Smooth muscle cell (in vitro differentiated cells): ENCODE measurements at regions not wholly inside any gene's neighbourhood (a gene's known extent, or its start where the extent isn't known, plus 50 kb on each side); places are given as distances from the start of the nearest gene placed in this dataset.

Experiments used
- DNase-seq: peaks from one replicate; lab custom pipeline; 2025; ENCODE audit not compliant: unreplicated experiment; lab: John Stamatoyannopoulos, UW
- H2AFZ ChIP-seq: fragments of 200-600 bp; sonication (generic); 2 replicates; pipeline ENCODE4 v1.6.0; 2016; ENCODE audit warnings: antibody characterized with exemption, low read depth, mild to moderate bottlenecking
- H3F3A ChIP-seq: fragments of 200-600 bp; sonication (generic); 2 replicates; pipeline ENCODE4 v1.6.0; 2017; ENCODE audit warnings: antibody characterized with exemption, low read depth
- H3K27ac ChIP-seq: fragments of 200-600 bp; sonication (generic); 2 replicates; pipeline ENCODE4 v1.5.1; 2016; ENCODE audit warnings: low read depth, mild to moderate bottlenecking
- H3K27me3 ChIP-seq: fragments of 200-600 bp; sonication (generic); 2 replicates; pipeline ENCODE4 v1.6.1; 2016; ENCODE audit warnings: low read depth, mild to moderate bottlenecking
- H3K36me3 ChIP-seq: fragments of 200-600 bp; sonication (generic); 2 replicates; pipeline ENCODE4 v1.5.1; 2016; ENCODE audit warnings: low read depth
- H3K4me1 ChIP-seq: fragments of 200-600 bp; sonication (generic); 2 replicates; pipeline ENCODE4 v1.5.1; 2016; ENCODE audit warnings: low read depth
- H3K4me2 ChIP-seq: fragments of 200-600 bp; sonication (generic); 2 replicates; pipeline ENCODE4 v1.6.0; 2016; ENCODE audit warnings: mild to moderate bottlenecking
- H3K4me3 ChIP-seq: fragments of 200-600 bp; sonication (generic); 2 replicates; pipeline ENCODE4 v1.5.1; 2016; ENCODE audit warnings: mild to moderate bottlenecking
- H3K79me2 ChIP-seq: fragments of 200-600 bp; sonication (generic); 2 replicates; pipeline ENCODE4 v1.6.0; 2016; ENCODE audit warnings: low read depth, mild to moderate bottlenecking
- H3K9ac ChIP-seq: fragments of 200-600 bp; sonication (generic); 2 replicates; pipeline ENCODE4 v1.6.0; 2016; ENCODE audit warnings: low read depth
- H3K9me3 ChIP-seq: fragments of 200-600 bp; sonication (generic); replicated peaks from 2 replicates; pipeline ENCODE4 v1.5.1; 2016; ENCODE audit warnings: low read depth
- H4K20me1 ChIP-seq: fragments of 200-600 bp; sonication (generic); 2 replicates; pipeline ENCODE4 v1.6.0; 2016; ENCODE audit warnings: low read depth
- CTCF ChIP-seq: fragments of 200-600 bp; sonication (generic); IDR thresholded peaks from 2 replicates; pipeline ENCODE4 v1.5.1; 2017; ENCODE audit warnings: borderline replicate concordance, mild to moderate bottlenecking, antibody characterized with exemption; ENCODE audit not compliant: insufficient read depth, poor library complexity, severe bottlenecking
- WGBS: methylation state at CpG from one replicate; pipeline ENCODE4 v1.1.7; 2016; ENCODE audit warnings: low lambda C conversion rate; 5-methylcytosine and 5-hydroxymethylcytosine counted together

GRCh38 chr11:105229257-105229656, 89.7 kb upstream of the CARD18 start:
- no peaks in the 10 kb centered on the region for H4K20me1 ChIP-seq
- no peaks in the 10 kb centered on the region for H3F3A ChIP-seq
- no peak overlapping the region for H3K27ac ChIP-seq
- TF ChIP-seq CTCF, result no peak
- H3K27me3 ChIP-seq, result no peaks in the 10 kb centered on the region
- H3K9ac ChIP-seq, result no peak overlapping the region
- H3K4me3 ChIP-seq, result no peak overlapping the region
- H3K36me3 ChIP-seq, result no peaks in the 10 kb centered on the region
- no peaks in the 10 kb centered on the region for H3K9me3 ChIP-seq
- no peaks in the 10 kb centered on the region for H3K4me1 ChIP-seq
- H3K4me2 ChIP-seq, result no peak overlapping the region
- WGBS, result 85% methylated on average over 2 of the region's 2 CpGs
- DNase-seq, result no peak
- H3K79me2 ChIP-seq, result no peaks in the 10 kb centered on the region
- H2AFZ ChIP-seq, result no peak overlapping the region

GRCh38 chr11:105227363-105227762, 87.8 kb upstream of the CARD18 start:
- Histone ChIP-seq H3K27me3 (no peaks in the 10 kb centered on the region), H3K79me2 (no peaks in the 10 kb centered on the region), H2AFZ (no peak overlapping the region), H3K9me3 (no peaks in the 10 kb centered on the region), H3F3A (no peaks in the 10 kb centered on the region), H3K4me2 (no peak overlapping the region), H3K9ac (no peak overlapping the region), H3K4me3 (no peak overlapping the region), H3K27ac (no peak overlapping the region), H3K4me1 (no peaks in the 10 kb centered on the region), H3K36me3 (no peaks in the 10 kb centered on the region), H4K20me1 (no peaks in the 10 kb centered on the region)
- no peak for TF ChIP-seq CTCF
- DNase-seq, result no peak

DNA sequence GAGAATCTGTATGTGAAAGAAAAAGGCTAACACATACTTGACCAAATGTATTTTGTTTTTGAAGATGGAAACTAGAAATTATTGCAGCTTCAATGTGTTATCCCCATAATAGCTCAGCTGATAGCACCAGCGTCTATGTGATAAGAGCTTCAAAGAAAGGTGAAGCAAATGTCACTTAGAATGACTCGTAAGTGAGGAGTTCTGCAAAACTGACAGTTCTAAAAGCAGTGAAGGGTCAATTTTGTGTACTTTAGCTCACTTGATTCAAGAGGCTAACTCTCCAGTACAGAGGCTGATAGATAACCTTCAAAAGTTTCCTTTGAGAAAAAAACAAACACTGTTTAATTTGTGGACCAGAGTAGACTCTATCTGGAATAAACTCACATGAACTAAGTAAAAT, 87.2 kb upstream of the CARD18 start:
- Histone ChIP-seq H4K20me1 (no peaks in the 10 kb centered on the region), H3K27ac (no peak overlapping the region), H3F3A (no peaks in the 10 kb centered on the region), H3K4me1 (no peaks in the 10 kb centered on the region), H3K4me3 (no peak overlapping the region), H3K4me2 (no peak overlapping the region), H3K36me3 (no peaks in the 10 kb centered on the region), H2AFZ (no peak overlapping the region), H3K79me2 (no peaks in the 10 kb centered on the region), H3K9me3 (no peaks in the 10 kb centered on the region), H3K9ac (no peak overlapping the region), H3K27me3 (no peaks in the 10 kb centered on the region)
- no peak for TF ChIP-seq CTCF
- DNase-seq, result no peak
- WGBS, result 57% methylated on average over 2 of the region's 2 CpGs

DNA sequence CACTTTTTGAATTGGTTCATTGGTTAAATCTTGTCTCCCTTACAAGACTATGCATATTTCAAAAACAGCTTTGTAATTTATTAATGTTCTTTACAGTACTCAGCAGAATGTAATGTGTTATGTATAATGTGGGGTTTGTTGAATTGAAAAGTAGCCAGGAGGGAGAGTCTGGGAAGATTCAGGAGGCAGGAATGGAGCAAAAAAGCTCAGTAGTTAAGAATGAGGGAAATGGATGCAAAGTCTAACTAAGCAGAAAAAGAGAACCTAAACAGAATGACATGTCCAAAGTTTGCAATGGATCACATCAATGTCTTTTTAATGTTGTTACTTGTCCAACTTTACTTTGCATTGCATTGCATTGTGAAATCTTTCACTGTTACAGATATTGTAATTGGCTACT, 86.5 kb upstream of the CARD18 start:
- TF ChIP-seq CTCF, result no peak
- no peaks in the 10 kb centered on the region for H3K79me2 ChIP-seq
- no peak for DNase-seq
- no peaks in the 10 kb centered on the region for H3K9me3 ChIP-seq
- no peak overlapping the region for H3K9ac ChIP-seq
- no peaks in the 10 kb centered on the region for H3K36me3 ChIP-seq
- no peaks in the 10 kb centered on the region for H3K4me1 ChIP-seq
- no peaks in the 10 kb centered on the region for H3F3A ChIP-seq
- no peak overlapping the region for H3K4me2 ChIP-seq
- no peak overlapping the region for H2AFZ ChIP-seq
- no peaks in the 10 kb centered on the region for H4K20me1 ChIP-seq
- H3K4me3 ChIP-seq, result no peak overlapping the region
- no peak overlapping the region for H3K27ac ChIP-seq
- no peaks in the 10 kb centered on the region for H3K27me3 ChIP-seq
